ENCODE measurements at regions not wholly inside any gene's neighbourhood (a gene's known extent, or its start where the extent isn't known, plus 50 kb on each side); places are given as distances from the start of the nearest gene placed in this dataset.

GRCh38 chr9:80831751-80832150 lies 857.6 kb downstream of the TLE1 start:
- TF ChIP-seq, protein P1, sequence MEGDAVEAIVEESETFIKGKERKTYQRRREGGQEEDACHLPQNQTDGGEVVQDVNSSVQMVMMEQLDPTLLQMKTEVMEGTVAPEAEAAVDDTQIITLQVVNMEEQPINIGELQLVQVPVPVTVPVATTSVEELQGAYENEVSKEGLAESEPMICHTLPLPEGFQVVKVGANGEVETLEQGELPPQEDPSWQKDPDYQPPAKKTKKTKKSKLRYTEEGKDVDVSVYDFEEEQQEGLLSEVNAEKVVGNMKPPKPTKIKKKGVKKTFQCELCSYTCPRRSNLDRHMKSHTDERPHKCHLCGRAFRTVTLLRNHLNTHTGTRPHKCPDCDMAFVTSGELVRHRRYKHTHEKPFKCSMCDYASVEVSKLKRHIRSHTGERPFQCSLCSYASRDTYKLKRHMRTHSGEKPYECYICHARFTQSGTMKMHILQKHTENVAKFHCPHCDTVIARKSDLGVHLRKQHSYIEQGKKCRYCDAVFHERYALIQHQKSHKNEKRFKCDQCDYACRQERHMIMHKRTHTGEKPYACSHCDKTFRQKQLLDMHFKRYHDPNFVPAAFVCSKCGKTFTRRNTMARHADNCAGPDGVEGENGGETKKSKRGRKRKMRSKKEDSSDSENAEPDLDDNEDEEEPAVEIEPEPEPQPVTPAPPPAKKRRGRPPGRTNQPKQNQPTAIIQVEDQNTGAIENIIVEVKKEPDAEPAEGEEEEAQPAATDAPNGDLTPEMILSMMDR (IDR thresholded peaks at IDR 0.05; ENCODE audit: insufficient read depth, low read length, poor library complexity, severe bottlenecking): no peak
- TF ChIP-seq EZH2phosphoT487 (conservative IDR thresholded peaks at IDR 0.05; ENCODE audit: low read length): no peak
